NCI-H1694 (cell line): ENCODE measurements at regions not wholly inside any gene's neighbourhood (a gene's known extent, or its start where the extent isn't known, plus 50 kb on each side); places are given as distances from the start of the nearest gene placed in this dataset.
"Not testable (repeated sequence)": the region's sequence is repeated elsewhere in the genome, so short reads cannot be mapped to it uniquely, and the experiment has no call there.

Experiments used
- DNase-seq: peaks from one replicate; lab custom pipeline; 2025; lab: John Stamatoyannopoulos, UW

- not testable (repeated sequence) for DNase-seq
Measured at GRCh38 chr6:99141906-99142305, 194.2 kb upstream of the FBXL4 start.

GRCh38 chr6:99138445-99138844 is 190.7 kb upstream of the FBXL4 start:
- no peak for DNase-seq

GRCh38 chr6:99137314-99137713 is 189.6 kb upstream of the FBXL4 start:
- no peak for DNase-seq

DNA sequence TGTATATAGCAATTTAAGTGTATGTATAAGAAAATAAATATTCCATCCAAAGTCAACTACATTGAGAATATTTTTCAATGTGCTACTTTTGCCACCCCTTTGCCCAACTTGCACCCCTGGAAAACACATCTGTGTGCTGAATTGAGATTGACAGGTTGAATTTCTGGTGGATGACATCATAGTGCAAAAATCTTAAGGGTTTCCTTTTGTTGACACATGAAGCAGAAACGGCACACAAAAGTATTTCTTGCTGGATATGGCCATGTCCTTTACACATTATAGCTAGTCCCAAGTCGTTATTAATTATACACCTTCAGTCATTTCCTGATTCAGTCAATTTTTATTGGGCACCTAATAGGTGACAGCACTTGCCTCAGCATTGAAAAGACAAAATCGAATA is 188.7 kb upstream of the FBXL4 start:
- DNase-seq = no peak

DNA sequence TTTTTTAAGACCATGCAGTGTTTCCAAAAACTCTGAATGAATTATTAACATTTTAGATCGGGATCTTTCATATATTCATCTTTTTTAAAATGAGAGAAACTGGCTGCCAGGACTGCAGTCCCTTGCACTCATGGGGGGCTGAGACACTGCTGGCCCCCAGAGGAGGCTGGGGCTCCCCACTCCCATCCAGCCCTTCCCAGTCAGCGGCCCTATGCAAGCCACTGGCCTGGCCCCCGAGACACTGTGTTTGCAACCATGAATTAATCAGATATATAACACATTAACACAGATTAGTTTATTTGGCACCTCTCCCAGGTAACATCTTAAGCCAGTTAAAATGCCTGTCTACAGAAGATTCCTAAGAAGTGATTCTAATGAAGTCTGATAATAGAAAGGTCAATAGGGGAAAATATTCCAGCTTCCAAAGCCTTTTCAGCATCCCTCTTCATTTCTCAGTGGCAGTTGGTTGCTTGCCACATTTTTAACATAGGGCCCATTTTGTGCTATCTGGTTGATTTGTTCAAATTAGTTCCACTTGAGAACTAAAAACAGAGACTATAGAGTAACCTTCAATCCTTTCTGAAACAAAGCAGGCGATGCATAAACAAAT is 184.4 kb upstream of the FBXL4 start:
- no peak for DNase-seq

DNA sequence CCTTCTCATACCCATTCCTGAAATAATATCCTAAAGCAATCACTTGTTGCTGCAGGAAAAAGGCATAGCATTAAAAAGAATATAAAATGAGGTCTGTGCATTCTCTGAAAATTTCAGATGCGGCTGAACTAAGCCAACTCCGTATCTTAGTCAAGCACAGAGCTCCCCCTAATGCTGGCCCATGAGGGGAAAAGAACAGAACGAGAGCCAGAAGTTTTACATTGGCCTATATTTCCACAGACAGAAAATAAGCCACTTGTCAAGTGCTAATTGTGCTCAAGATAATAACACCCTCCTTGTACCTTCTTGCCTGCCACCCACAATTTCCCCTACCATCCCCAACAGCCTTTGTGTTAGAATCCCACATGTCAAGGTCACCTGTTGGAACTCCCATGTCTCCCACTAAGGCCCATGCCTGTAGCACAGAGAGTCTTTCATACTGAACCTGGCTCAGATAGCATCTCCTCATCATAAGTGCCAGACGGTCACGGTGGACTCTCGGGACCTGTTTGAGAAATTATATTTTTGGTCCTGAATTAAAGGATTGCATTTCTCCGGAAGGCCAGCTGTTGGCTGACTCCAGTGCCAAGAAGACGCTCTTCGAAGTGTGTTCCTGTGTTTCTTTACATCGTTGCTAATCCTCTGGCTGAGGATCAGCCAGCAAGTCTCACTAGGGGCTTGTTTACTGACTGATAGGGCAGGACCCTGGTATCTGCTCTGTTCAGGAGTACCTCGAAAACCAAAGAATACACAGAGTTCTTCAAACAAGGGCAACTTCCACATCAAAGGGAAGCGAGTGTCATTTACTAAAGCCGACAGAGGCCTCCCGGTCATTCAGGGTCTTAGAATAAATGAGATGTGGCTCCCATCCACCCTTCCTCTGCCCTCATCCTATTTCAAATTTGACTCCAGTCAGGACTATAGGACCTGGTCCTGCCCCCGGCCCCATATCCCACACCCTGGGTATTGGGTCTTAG is 183.4 kb upstream of the FBXL4 start:
- no peak for DNase-seq

GRCh38 chr6:99129835-99130234 is 182.1 kb upstream of the FBXL4 start:
- DNase-seq = no peak

- DNase-seq = no peak
Measured at GRCh38 chr6:99121748-99122147, 174.0 kb upstream of the FBXL4 start.

DNA sequence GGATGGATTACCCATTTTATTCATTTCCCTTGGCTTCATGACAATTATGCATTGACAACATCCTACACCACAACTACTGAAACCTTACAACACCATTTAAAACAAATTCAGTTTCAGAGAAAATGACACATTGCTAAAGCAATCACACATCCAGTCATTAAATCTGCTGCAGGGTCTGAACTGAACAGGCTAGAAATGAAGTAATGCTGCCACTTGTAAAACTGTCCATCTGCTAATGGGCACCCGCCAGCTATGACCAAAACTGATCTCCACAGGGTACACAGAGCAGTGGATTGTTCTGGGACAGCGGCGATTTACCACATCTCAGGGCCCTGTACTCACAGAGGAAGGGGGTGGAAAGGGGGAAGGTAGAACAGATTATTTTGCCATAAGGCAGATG is 172.9 kb upstream of the FBXL4 start:
- DNase-seq = no peak

- peak; percentile 3 for DNase-seq
Measured at GRCh38 chr6:99119109-99120031, 171.6 kb upstream of the FBXL4 start.

DNA sequence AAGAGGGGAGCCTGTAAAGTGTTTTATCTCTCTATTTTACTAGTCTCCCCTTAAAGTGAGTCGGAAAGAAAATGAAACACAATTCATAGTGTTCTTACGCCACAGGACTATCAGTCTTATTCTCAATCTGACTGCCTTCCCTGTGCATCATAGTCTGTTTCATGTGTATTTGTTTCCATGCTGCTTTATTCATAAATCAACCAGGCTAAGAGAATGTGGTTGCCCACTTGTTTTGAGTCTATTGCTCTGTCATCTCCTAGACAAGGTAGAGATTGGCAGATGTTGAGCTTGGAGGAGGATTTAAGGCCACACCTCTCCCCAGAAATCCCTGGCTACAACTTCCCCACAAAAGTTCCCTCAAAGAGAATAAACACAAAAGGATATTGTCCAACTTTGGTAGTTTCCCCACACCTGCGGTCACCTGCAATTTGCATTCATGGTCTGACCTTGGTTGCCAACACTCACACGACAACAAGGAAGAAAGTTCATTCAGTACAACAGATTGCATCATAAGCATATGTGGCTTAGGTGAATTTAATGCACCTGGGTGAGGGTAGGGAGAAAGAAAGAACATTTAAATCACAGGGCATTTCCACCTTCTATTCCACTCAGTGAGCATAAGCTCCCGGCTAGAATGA is 167.1 kb upstream of the FBXL4 start:
- DNase-seq = no peak

- DNase-seq = no peak
Measured at GRCh38 chr6:99111590-99111989, 163.8 kb upstream of the FBXL4 start.

DNA sequence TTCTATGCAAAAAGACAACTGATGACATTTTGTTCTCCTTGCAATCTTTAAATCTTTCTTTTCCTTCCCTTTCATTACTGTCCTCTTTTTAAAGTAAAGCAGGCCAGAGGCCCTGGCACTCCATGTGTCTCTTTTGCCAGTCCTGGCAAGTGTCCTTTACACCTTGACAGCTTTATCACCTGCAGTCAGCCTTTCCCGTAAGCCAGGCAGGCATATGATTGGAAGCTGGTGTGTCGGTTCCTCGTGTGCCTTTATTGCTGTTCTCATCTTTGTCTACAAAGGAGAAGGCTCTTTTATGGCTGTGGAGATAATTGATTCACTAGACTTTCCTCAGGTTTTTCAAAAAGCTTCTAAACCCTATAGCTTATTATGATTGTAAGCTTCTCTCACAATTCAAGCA is 162.3 kb upstream of the FBXL4 start:
- DNase-seq = no peak

DNA sequence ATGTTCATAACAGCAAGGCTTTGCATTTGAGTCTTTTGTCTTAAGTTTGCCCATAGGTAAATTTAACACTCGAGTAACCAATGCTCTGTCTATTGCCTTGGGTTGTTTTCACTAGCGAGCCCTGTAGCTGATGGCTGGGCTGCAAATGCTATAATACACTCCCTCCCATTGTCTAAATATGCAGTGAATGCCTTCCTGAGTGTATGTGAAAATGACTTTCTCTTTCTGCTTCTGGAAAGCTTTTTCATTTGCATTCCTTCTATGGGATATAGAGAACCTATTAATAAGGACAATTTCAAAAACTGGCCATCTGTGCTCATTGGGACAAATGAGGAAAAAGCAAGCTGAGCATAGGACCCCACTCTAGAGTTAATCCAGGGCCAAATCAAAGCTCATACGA is 156.5 kb upstream of the FBXL4 start:
- DNase-seq = no peak

DNA sequence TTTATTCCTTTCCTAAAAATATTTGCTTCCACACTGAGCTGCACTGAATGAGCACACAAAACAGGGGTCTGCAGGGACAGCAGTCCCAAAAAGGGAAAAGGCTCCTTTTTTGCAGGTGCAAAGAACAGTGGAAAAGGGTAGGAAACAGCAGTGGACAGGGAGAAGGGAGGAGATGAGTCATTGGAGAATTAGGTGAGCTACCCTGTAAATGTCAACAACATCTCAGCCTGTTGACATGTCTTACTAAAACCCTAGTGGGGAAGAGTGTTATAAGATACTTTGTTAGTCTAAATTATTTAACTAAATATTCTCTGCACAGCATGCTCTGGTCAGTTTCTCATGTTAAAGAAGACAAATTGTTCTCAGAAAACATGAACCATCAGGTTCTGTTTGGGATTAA is 151.5 kb upstream of the FBXL4 start:
- no peak for DNase-seq

- DNase-seq = no peak
Measured at GRCh38 chr6:99096170-99096569, 148.4 kb upstream of the FBXL4 start.

DNA sequence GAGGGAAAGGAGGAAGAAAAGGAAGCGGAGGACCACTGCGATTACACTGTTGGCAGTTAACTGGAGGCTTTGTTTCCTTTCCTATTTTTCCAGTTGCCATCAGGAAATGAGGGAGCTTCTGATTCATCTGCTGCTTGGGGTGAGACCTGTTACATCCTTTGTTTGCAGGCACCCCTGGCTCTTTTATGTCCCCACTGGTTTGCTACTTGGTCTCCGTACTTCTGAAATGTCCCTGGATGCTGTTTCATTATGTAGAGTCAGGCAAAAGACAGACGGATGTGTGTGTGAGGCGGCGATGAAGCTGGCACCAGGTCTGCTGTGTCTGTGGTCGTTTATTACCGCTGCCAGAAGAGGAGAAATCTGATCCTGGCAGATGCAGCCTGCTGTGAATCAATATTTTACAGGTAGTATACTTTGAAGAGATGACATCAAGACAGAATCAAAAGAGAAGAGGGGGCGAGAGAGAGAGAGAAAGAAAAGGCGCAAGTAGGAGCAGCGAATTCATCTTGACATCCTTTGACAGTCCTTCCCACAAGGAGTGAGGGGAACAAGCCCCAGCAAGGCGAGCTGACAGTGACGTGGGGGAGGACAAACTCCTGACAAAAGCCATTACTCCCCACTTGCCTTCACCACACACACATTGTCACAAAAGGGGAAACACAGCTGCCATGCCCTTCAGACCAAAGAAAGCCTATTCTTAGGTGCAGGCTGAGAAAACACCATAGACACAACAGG is 145.9 kb upstream of the FBXL4 start:
- DNase-seq = no peak

GRCh38 chr6:99092461-99092860 is 144.7 kb upstream of the FBXL4 start:
- no peak for DNase-seq

DNA sequence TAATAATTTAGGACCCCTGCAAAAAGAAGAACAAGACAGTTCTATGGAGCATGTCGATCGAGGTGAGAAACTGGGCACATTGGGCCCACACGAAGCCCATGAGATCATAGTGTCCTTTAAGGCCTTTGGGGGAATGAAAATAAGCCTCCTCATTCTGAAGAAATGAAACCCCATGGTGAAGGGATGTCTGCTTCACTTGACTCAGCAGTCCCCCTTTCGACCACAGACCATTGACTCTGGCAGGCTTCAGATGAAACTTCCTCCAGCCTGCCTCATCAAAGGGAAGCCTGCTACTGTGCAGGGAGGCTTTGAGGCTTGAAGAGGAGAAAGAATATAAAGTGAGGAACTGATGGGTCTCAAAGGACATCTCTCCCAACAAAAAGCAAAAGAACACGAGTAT is 144.2 kb upstream of the FBXL4 start:
- DNase-seq = no peak

- DNase-seq = no peak
Measured at GRCh38 chr6:99080191-99080590, 132.4 kb upstream of the FBXL4 start.

DNA sequence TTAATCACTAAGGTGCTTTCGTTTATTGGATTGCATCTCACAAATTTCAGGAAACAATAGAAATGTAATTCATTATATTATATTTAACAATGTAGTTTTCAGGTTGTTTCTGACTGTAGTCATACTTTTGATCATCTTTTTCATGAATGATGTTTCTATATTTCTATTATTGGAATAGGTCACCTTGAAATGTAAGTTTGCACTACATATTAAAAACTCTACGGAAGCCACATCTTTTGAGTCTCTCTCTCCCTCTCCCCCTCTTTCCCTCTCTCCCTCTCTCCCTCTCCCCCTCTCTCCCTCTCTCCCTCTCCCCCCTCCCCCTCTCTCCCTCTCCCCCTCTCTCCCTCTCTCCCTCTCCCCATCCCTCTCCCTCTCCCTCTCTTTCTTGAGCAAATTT is 131.3 kb upstream of the FBXL4 start:
- no peak for DNase-seq
